Fibroblast of the aortic adventitia (primary cell): ENCODE measurements at regions not wholly inside any gene's neighbourhood (a gene's known extent, or its start where the extent isn't known, plus 50 kb on each side); places are given as distances from the start of the nearest gene placed in this dataset.

Experiments
- DNase-seq: peaks from one replicate; pipeline ENCODE4 v3.0.0-alpha.2; 2010; ENCODE audit warnings: low read depth
- H3K4me3 ChIP-seq: 2 replicates; pipeline ENCODE4 v1.5.1; 2011; ENCODE audit warnings: low read depth, mild to moderate bottlenecking, control low read depth, low read length, moderate library complexity
- TF ChIP-seq, protein P1 (sequence below): IDR thresholded peaks from 2 replicates; pipeline ENCODE4 v1.5.1; 2011; ENCODE audit warnings: mild to moderate bottlenecking, low read length, control low read depth, inconsistent platforms; ENCODE audit not compliant: insufficient read depth

DNA sequence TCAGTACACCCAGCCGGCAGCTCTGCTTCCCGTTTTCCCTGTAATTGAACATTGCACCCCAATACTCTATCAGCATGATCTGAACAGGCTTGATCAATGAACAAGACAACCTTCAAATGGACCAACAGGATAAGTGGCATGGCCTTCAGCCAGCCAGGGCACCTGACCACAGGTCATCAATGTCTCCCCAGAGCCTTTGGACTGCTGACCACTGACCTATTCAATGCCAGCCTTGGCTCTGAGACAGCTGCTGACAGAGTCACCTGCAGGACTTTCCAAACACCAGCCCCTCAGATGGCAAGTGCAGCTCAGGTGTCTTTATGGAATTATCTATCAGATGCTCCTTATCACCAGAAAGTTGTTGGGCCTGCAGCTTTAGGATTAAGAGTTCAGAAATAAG is 462.9 kb upstream of the ASIC2 start:
- H3K4me3 ChIP-seq: no peak overlapping the region
- no peak for DNase-seq

DNA sequence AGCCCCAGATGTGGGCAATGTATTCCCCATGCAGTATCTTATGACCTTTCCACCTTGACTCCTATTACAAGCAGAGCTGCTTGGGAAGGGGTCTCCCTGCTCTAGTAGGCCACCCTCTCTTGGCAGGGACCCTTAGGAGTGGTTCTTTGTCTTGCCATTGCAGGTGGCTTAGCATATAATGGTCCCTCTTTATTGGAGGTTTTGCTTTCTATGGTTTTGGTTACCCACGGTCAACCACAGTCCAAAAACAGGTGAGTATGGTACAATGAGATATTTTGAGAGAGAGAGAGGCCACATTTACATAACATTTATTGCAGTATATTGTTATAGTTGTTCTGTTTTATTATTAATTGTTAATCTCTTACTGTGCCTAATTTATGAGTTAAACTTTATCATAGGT is 472.8 kb upstream of the ASIC2 start:
- TF ChIP-seq, protein P1, sequence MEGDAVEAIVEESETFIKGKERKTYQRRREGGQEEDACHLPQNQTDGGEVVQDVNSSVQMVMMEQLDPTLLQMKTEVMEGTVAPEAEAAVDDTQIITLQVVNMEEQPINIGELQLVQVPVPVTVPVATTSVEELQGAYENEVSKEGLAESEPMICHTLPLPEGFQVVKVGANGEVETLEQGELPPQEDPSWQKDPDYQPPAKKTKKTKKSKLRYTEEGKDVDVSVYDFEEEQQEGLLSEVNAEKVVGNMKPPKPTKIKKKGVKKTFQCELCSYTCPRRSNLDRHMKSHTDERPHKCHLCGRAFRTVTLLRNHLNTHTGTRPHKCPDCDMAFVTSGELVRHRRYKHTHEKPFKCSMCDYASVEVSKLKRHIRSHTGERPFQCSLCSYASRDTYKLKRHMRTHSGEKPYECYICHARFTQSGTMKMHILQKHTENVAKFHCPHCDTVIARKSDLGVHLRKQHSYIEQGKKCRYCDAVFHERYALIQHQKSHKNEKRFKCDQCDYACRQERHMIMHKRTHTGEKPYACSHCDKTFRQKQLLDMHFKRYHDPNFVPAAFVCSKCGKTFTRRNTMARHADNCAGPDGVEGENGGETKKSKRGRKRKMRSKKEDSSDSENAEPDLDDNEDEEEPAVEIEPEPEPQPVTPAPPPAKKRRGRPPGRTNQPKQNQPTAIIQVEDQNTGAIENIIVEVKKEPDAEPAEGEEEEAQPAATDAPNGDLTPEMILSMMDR: no peak
- no peak for DNase-seq
- H3K4me3 ChIP-seq: no peak overlapping the region

More for the DNA sequence above, 462.9 kb upstream of the ASIC2 start:
- TF ChIP-seq, protein P1: no peak

DNA sequence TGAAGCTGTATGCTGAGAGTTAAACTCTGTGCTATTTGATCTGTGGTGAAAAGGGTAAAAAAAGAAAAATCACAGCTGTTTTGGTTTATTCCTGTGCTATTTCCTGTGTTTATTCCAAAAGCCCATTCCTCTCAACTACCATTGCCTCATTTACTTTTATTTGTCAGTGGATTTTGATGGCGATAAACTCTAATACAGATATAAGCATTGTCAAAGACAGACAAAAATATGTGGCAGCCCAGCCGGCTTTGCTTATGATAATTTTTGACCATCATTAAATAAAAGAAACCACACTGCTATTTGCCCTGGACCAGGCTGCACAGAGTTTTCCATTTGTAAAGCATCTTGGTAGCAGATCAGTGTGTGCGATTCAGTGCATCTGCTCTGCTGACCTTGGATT is 473.6 kb upstream of the ASIC2 start:
- DNase-seq: no peak
- TF ChIP-seq, protein P1: no peak
- H3K4me3 ChIP-seq: no peak overlapping the region

DNA sequence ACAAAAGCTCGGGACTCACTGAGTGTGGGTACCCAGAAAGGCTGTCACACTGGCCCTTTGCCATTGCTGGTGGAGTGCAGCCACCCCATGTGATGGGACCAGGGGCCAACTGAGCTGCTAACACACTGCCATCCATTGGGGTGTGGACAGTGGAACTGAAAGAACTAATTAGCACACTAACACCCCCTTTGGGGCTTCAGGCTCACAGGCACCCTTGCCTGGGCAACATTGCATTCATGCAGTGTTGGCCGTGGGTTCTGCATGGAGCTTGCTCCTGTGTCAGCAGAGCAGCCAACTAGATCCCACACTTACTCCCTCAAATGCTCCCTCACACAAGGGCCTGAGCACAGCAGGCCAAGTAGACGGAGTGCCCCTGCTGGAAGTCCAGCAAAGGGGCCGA is 476.0 kb upstream of the ASIC2 start:
- H3K4me3 ChIP-seq: no peak overlapping the region
- no peak for DNase-seq
- TF ChIP-seq, protein P1: no peak

DNA sequence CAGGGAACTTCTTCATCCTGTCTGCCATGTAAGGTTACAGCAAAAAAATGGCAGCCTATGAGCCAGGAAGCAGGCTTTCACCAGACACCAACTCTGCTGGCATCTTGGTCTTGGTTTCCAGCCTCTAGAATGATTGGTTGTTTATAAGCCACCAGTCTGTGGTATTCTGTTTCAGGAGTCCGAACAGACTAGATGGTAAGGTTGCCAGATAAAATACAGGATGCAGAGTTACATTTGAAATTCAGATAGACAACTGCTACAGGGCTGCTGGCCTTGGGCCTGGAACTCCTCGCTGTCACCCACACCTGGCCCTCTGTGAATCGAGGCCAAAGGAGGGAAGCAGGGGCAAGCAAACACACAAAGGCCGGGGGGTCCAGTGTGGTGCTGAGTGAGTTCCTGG is 478.8 kb upstream of the CCL2 start:
- no peak overlapping the region for H3K4me3 ChIP-seq
- TF ChIP-seq, protein P1: no peak
- no peak for DNase-seq

DNA sequence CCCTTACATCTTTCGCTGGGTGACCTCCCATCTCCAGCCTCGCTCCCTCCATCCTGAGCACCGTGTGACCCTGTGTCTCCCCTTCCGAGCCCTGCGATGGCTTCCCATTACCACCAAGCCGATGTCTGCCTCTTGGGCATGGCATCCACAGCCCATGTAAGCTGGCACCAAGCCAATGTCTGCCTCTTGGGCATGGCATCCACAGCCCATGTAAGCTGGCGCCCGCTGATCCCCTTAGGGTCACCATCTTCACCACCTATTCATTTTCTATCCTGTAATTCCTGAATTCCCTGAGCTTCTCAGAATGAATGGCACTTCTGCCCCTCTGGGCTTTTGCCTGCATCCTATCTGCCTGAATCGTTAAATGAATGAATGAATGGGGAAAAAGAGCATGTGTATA is 478.2 kb upstream of the CCL2 start:
- H3K4me3 ChIP-seq: no peak overlapping the region
- TF ChIP-seq, protein P1: no peak
- no peak for DNase-seq

DNA sequence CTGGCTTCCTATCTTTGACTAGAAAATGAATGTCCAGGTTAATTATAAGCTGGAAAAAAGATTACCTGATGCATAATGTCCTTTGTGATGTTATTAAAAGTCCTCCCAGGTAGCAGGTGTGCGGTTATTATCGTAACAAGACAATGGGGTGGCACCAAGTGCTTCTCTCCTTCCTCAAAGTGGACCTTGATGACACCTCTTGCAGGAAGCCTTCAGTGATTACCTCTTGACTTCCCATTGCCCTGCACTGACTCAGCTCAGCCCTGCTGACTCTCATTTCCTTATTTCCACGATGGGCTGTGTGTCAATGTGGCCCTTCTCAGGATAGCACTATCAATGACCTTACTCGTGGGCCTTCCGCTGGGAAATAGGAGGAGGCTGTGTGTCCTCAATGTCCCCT is 477.4 kb upstream of the CCL2 start:
- no peak overlapping the region for H3K4me3 ChIP-seq
- TF ChIP-seq, protein P1: no peak
- DNase-seq: no peak
